Hematopoietic multipotent progenitor cell treated with erythropoietin and hydrocortisone succinate and interleukin-3 and kit ligand, for 8 days (in vitro differentiated cells): ENCODE measurements at regions not wholly inside any gene's neighbourhood (a gene's known extent, or its start where the extent isn't known, plus 50 kb on each side); places are given as distances from the start of the nearest gene placed in this dataset.
"Not testable (repeated sequence)": the region's sequence is repeated elsewhere in the genome, so short reads cannot be mapped to it uniquely, and the experiment has no call there.

Experiments
- DNase-seq: peaks from one replicate; pipeline ENCODE4 v3.0.0-alpha.2; 2015

- not testable (repeated sequence) for DNase-seq
These were observed 1494.5 kb upstream of the TPTE start for GRCh38 chr21:9026729-9027416.

- DNase-seq, result not testable (repeated sequence)
These were observed 1494.0 kb upstream of the TPTE start for GRCh38 chr21:9027417-9027800.

GRCh38 chr21:9028624-9029431 is 1492.6 kb upstream of the TPTE start:
- not testable (repeated sequence) for DNase-seq

- DNase-seq, result not testable (repeated sequence)
These were observed 1491.2 kb upstream of the TPTE start for GRCh38 chr21:9030141-9030665.

- DNase-seq, result not testable (repeated sequence)
These were observed 1489.7 kb upstream of the TPTE start for GRCh38 chr21:9031482-9032374.

GRCh38 chr21:9032547-9032946 is 1488.8 kb upstream of the TPTE start:
- not testable (repeated sequence) for DNase-seq

GRCh38 chr21:9033295-9033694 is 1488.1 kb upstream of the TPTE start:
- DNase-seq, result not testable (repeated sequence)

GRCh38 chr21:9034491-9035200 is 1486.7 kb upstream of the TPTE start:
- not testable (repeated sequence) for DNase-seq

GRCh38 chr21:9035225-9035624 is 1486.2 kb upstream of the TPTE start:
- not testable (repeated sequence) for DNase-seq

GRCh38 chr21:9035970-9036369 is 1485.4 kb upstream of the TPTE start:
- not testable (repeated sequence) for DNase-seq

- not testable (repeated sequence) for DNase-seq
These were observed 1484.3 kb upstream of the TPTE start for GRCh38 chr21:9036966-9037587.

- not testable (repeated sequence) for DNase-seq
These were observed 1483.5 kb upstream of the TPTE start for GRCh38 chr21:9037588-9038544.

GRCh38 chr21:9039520-9040365 is 1481.6 kb upstream of the TPTE start:
- DNase-seq, result not testable (repeated sequence)

- not testable (repeated sequence) for DNase-seq
These were observed 1481.0 kb upstream of the TPTE start for GRCh38 chr21:9040406-9040805.

- not testable (repeated sequence) for DNase-seq
These were observed 1480.0 kb upstream of the TPTE start for GRCh38 chr21:9041175-9041948.

- DNase-seq, result not testable (repeated sequence)
These were observed 1478.3 kb upstream of the TPTE start for GRCh38 chr21:9043089-9043488.

- not testable (repeated sequence) for DNase-seq
These were observed 1474.5 kb upstream of the TPTE start for GRCh38 chr21:9046870-9047269.

- not testable (repeated sequence) for DNase-seq
These were observed 1453.9 kb upstream of the TPTE start for GRCh38 chr21:9067515-9067914.
